GM12892 (cell line): ENCODE measurements at regions not wholly inside any gene's neighbourhood (a gene's known extent, or its start where the extent isn't known, plus 50 kb on each side); places are given as distances from the start of the nearest gene placed in this dataset.

Experiments
- DNase-seq: peaks from one replicate; pipeline ENCODE4 v3.0.0; 2011; ENCODE audit not compliant: insufficient read length
- FAIRE-seq: peaks from 2 replicates; lab custom pipeline; 2011; peaks lifted over from hg19 to GRCh38; lab: Jason Lieb, UNC
- POLR2A ChIP-seq: IDR thresholded peaks from 2 replicates; pipeline ENCODE4 v1.6.1; 2011; ENCODE audit warnings: low read depth, low read length, control low read depth
- POLR2AphosphoS5 ChIP-seq: IDR thresholded peaks from 2 replicates; pipeline ENCODE4 v1.6.1; 2011; ENCODE audit warnings: low read depth, low read length, control low read depth
- TAF1 ChIP-seq: IDR thresholded peaks from 2 replicates; pipeline ENCODE4 v1.6.1; 2011; ENCODE audit warnings: low read depth, mild to moderate bottlenecking, control low read depth, low read length, borderline replicate concordance

DNA sequence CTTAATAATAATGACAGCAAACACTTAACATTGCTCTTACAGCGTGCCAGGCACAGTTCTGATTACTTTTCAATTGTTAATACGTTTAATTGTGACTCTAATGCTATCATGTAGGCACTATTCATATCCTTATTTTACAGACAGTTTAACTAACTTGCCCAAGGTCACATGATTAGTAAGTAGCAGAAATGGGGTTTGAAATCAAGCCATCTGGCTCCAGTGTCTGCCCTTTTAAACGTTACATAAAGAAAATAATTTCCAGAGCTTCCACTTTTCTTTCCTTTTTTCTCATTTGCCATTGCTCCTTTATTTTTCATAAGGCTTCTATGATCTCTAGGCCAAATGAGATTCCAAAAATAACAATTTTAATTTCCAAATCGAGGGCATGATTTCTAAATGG is 50.6 kb upstream of the IKZF2 start:
- DNase-seq (no peak), FAIRE-seq (no peak)
- TF ChIP-seq TAF1, result no peak
- TF ChIP-seq POLR2A, result no peak
- TF ChIP-seq POLR2AphosphoS5, result no peak

DNA sequence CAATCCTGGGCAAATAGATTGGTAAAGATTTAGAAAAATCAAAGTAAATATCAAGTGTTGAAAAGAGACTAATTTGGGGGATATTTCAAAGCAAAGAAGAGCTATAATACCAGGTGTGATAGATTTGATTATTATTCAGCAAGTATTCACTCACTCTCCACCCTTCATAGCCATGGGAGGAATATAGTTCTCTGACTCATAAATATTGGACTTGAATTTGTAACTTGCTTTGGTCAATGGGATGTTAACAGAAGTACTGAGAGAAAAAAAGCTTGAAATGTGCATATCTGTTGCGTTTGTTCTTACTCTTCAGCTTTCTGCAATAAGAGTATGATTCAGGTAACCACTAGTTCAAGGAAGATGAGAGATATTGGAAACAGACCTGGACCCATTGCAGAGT is 54.5 kb upstream of the IKZF2 start:
- no peak for FAIRE-seq
- TF ChIP-seq POLR2A (no peak), POLR2AphosphoS5 (no peak), TAF1 (no peak)
- no peak for DNase-seq

DNA sequence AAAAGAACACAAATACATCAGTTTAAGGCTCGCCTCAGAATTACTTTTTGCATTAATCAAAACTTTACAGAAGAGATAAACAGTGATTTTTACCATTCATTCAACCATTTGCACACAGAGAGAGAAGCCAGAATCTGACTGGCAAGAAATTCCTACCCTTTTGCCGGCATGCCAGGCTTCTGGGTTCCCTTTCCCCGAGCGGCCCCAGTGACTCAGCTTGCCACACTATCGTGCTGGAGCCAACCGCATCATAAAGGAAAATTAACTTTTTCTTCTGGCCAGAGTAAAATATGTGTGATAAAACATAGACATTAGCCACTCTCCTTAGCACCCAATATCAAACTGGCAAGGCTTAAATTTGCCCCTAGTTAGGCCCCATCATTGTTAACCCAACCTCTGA is 61.8 kb upstream of the IKZF2 start:
- TF ChIP-seq POLR2A, result no peak
- no peak for TF ChIP-seq TAF1
- DNase-seq, result no peak
- FAIRE-seq, result no peak

DNA sequence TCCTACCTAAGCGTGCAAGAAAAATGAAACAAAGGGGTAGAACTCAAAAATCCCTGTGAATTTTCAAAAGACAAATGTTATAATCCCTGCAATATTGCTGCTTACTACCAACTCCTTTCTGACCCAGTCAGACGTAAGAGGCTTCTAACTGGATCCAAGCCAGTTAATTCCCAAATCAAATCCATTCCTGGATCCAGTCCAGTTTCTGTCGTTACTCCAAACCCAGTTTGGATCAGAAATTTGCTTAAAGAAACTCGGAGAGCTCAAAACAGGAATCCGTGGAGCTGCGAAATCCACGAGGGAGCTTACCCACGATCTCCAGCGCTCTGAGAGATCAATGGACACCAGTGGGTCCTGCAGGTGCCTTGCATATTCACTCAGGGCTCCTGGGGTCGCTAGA is 62.8 kb upstream of the IKZF2 start:
- FAIRE-seq (no peak), DNase-seq (no peak)
- TF ChIP-seq POLR2A (no peak), POLR2AphosphoS5 (no peak), TAF1 (no peak)

DNA sequence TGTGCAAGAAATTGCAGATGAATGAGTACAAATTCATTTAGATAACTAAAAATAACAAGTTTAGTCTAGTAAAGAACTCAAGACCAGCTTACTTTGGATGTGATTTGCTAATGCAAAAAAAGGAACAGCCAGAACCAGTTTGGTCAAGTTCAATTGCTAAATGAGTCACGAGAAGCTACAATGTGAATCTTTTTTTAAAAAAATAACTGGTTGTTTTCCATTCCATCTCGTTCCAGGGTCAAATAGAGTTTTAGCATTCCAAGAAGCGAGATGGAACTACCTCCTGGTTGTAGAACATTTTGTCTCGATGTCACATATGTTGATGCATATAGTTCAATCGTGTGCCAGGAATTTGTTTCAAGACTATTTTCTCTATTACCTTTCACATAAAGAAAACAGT is 65.0 kb upstream of the IKZF2 start:
- DNase-seq (no peak), FAIRE-seq (no peak)
- TF ChIP-seq TAF1, result no peak
- TF ChIP-seq POLR2AphosphoS5, result no peak
- TF ChIP-seq POLR2A, result no peak

DNA sequence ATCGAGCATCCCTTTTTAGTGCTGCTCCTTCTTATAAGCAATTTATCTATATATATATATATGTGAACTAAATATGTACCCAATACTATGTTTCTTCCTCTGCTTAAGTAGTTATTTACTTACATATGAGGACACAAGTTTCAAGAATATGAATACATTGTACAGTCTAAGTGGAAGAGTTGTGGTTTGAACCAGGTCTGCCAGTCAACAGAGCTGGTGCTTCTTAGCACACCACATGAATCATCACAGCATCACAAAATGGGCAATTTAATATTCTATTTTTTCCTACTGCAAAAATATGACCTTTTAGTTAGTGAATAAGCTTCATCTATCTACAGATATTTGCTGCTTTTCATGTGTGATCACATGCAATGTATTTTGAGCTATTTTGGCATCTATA is 64.4 kb upstream of the SPAG16 start:
- FAIRE-seq (no peak), DNase-seq (no peak)
- TF ChIP-seq POLR2A (no peak), TAF1 (no peak), POLR2AphosphoS5 (no peak)

DNA sequence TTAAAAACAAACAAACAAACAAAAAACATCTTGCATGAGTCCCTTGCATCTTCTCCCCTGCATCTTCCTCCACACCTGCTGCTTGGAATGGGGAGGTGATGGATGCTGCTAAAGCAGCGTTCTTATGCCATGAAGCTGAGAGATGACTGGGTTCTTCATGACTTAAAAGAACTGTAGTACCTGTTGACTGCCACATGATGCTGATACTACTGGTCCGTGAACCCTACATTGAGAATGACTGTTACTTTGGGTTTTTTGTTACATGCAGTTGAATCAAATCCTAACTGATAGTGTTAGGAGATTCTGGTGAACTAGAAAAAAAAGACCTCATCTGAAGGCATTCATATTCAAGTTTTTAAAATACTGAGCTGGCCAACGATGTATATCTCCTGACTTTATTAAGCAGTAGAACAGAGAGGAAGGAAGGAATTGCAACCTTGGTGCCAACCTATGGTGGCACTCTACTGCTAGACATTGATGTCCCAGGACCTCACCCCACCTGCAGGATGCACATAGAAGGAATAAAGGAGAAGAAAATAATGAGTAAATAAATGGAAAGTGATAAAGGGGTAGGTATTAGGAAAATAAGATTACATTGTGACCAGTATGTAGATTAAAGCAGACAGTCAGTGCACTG is 63.2 kb upstream of the SPAG16 start:
- DNase-seq, result no peak
- FAIRE-seq, result peak; percentile 17
- TF ChIP-seq TAF1 (no peak), POLR2A (no peak), POLR2AphosphoS5 (no peak)

DNA sequence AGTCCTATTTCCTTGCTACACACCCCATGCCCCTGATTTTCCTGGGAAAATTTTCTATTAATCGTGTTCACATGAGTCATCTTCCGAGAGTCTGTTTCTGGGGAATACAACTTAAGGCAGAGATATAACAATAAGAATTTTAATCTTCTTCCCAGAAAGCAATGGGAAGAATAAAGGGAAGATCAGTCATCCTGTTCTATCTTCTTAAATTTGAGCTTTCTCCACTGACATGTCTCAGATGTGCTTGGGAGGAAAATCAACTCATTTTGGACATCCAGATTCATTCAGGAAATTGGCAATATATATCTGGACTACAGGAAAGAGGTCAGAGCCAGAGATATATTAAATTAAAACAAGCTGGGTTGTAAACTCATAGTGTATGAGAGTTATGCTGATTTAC is 62.3 kb upstream of the SPAG16 start:
- DNase-seq, result no peak
- FAIRE-seq, result peak; percentile 21
- TF ChIP-seq POLR2A (no peak), TAF1 (no peak), POLR2AphosphoS5 (no peak)

DNA sequence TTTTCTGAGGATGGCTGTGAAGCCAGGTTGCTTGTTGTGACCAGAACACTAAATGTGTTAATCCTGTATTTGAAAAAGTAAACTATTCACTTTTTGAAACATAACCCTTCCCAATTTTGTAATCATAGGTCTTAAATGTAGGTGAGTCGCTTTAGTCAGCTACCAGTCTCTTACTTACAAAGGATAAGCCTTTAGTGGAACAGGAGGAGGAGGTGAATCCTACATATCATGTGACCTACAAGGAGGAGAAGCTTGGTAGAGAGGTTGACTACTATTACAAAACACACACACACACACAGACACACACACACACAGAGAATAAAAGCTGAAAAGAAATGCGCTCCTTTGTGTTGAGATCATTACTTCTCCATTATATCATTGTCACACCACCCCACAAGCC is 59.9 kb upstream of the SPAG16 start:
- TF ChIP-seq POLR2AphosphoS5 (no peak), TAF1 (no peak), POLR2A (no peak)
- no peak for FAIRE-seq
- DNase-seq, result no peak

DNA sequence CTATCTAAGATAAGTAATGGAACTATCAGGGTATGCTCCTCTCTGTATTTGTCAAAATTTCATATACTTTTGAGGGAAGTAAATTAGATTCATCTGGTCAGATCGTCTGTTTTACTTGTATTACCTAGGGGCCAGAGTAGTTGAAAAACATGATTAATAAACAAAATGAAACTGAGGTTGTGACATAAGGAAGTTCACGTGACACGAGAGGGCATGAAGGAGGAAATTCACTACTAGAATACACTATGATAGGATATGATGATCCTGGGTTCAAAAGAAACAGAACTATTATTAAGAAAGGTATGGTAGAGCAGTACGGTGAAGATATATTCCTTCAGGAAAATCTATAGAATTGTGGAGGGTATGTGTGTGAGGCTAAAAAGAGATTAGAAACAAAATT is 58.4 kb upstream of the SPAG16 start:
- no peak for FAIRE-seq
- TF ChIP-seq POLR2AphosphoS5 (no peak), POLR2A (no peak), TAF1 (no peak)
- no peak for DNase-seq

DNA sequence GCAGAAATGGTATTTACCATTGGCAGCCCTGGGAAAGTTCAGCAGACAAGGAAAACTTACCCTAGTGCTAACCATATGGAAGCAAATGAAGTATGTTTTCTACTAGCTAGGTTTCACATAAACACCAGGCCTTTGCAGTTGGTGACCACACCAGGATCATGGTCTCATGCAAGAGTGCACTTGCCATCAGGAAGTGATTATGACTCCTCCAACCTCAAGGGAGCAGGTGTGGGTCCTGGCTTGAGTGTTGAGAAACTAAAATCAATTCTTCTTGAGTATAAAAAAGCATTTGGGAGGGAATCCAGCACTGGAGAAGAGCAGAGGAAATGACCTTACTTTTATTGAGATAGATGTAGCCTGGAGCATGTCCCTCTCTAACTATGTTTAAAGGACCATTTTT is 56.8 kb upstream of the SPAG16 start:
- TF ChIP-seq POLR2A (no peak), POLR2AphosphoS5 (no peak), TAF1 (no peak)
- DNase-seq, result no peak
- peak; percentile 97 for FAIRE-seq

DNA sequence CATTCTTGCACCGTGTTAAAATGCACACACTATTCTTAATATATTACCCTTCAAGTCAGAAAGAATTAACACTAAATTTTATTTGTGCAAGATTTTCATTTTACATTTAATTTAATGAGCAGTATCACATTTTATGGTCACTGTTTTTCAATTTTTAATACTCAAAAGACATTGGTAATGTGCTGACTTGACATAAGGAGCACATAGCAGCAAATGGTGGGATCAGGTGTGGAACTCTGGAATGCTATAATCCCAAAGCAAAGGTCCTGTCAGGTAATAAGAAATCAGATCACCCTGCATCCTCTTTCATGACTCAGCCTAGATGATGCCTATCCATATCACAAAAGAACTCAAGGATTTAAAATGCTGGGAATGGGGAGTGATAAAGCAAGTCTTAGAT is 55.6 kb upstream of the SPAG16 start:
- no peak for TF ChIP-seq POLR2A
- TF ChIP-seq POLR2AphosphoS5, result no peak
- TF ChIP-seq TAF1, result no peak

DNA sequence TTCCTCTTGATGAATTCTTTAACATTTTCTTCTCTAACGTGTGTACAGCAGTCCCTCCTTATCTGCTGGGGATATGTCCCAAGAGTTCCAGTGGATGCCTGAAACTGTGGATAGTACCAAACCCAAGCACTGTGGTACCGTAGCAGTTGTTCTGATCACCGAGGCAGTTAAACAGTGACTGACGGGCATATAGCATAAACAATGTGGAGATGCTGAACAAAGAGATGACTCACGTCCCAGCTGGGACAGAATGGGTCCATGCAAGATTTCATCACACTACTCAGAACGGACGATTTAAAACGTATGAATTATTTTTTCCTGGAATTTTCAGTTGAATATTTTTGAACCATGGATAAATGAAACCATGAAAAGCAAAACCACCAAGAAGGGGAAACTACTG is 54.5 kb upstream of the SPAG16 start:
- no peak for TF ChIP-seq POLR2AphosphoS5
- TF ChIP-seq POLR2A, result no peak
- no peak for TF ChIP-seq TAF1
- DNase-seq (no peak), FAIRE-seq (peak; percentile 91)

More for the DNA sequence above, 55.6 kb upstream of the SPAG16 start:
- no peak for DNase-seq
- FAIRE-seq, result no peak
